ENCODE measurements at regions not wholly inside any gene's neighbourhood (a gene's known extent, or its start where the extent isn't known, plus 50 kb on each side); places are given as distances from the start of the nearest gene placed in this dataset.
A peak's percentile ranks its signal among the peaks of the same experiment; 100 is the strongest.

DNA sequence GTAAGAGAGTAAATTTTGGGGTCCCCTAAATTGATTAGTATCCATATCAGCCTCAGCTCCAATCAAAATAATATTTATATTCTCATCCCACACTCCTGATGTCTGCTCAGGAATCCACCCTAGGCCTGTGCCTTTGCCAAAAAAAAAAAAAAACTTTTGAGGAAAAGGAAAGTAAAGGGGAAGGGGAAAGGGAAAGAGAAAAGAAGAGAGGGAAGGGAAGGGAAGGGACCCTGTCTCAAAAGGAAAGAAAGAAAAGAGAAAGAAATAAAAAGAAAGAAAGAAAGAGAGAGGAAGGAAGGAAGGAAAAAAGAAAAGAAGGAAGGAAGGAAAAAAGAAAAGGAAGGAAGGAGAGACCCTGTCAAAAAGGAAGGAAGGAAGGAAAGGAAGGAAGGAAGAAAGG is 91.8 kb upstream of the CACNA1A start:
- TF ChIP-seq PAX5 (IDR thresholded peaks at IDR 0.05; ENCODE audit: insufficient read depth, low read length, severe bottlenecking) = no peak
- no peak for TF ChIP-seq POLR2AphosphoS5 (IDR thresholded peaks at IDR 0.05; ENCODE audit: low read depth, low read length)
- no peak for TF ChIP-seq POLR2A (IDR thresholded peaks at IDR 0.05; ENCODE audit: low read depth, low read length)
- TF ChIP-seq TAF1 (IDR thresholded peaks at IDR 0.05; ENCODE audit: low read depth, low read length) = no peak
- no peak for TF ChIP-seq SPI1 (IDR thresholded peaks at IDR 0.05; ENCODE audit: low read depth, low read length)
- no peak for TF ChIP-seq POU2F2 (IDR thresholded peaks at IDR 0.05; ENCODE audit: low read depth, low read length)
- DNase-seq (ENCODE audit: insufficient read length, low spot score) (no peak), FAIRE-seq (no peak)

DNA sequence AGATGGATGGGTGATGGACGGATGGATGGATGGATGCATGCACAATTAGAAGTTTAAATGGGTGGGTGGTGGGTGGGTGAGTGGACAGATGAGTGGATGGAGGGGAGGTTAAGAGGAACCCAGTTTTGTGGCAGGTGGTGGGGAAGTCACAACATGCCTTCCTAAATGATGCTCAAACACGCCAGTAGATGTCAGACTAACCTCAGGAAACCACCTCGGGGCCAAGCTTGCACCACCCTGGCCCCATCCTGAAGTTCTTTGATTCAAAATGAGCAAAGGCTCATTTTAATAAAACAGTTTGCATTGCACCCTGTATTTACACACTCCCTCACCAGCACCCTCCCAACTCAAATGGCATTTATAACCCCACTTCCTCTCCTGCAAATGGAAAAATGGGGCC is 91.4 kb upstream of the CACNA1A start:
- TF ChIP-seq POU2F2 (IDR thresholded peaks at IDR 0.05; ENCODE audit: low read depth, low read length) = peak; percentile 45; the same call in 1 of the 2 replicates
- TF ChIP-seq SPI1 (IDR thresholded peaks at IDR 0.05; ENCODE audit: low read depth, low read length) = peak; percentile 60; the same call in 1 of the 2 replicates
- no peak for TF ChIP-seq POLR2A (IDR thresholded peaks at IDR 0.05; ENCODE audit: low read depth, low read length)
- no peak for TF ChIP-seq POLR2AphosphoS5 (IDR thresholded peaks at IDR 0.05; ENCODE audit: low read depth, low read length)
- TF ChIP-seq PAX5 (IDR thresholded peaks at IDR 0.05; ENCODE audit: insufficient read depth, low read length, severe bottlenecking) = no peak
- no peak for TF ChIP-seq TAF1 (IDR thresholded peaks at IDR 0.05; ENCODE audit: low read depth, low read length)
- DNase-seq (ENCODE audit: insufficient read length, low spot score) (peak; percentile 78), FAIRE-seq (peak; percentile 81)

DNA sequence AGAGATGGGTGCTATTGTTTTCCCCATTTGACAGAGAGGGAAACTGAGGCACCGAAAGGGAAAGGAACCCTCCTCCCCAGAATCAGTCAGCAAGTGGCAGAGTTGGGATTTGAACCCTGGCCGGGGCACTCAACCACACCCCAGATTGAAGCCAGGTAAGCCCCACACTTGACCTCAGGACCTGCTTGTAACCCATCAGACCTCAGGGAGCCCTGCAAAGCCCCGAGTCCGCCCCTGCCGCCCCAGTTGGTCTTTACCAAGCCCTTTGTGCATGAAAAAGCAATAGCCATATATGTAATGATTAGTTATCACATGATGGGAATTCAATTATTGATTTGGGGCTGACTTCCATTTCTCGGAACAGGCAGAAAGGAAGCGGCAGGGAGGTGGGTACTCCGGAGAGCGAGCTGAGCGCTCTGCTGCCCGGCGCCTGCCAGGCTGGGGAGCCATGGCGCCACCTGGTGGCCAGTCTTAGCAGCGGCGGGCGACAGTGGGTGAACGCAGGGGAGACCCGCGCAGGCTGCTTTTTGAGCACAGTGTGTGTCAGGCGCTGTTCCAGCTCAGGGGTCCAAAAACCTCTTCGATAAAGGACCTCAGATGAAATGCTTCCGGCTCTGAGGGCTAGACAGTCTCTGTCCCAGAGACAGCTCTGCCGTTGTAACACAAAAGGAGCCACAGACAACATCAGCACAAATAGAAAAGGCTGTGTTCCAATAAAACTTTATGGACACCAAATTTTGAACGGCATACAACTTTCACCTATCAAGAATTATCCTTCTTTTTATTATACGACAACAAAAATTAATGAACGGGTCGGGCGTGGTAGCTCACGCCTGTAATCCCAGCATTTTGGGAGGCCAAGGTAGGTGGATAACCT is 82.9 kb upstream of the CACNA1A start:
- peak; percentile 73 for DNase-seq (ENCODE audit: insufficient read length, low spot score)
- no peak for TF ChIP-seq POLR2AphosphoS5 (IDR thresholded peaks at IDR 0.05; ENCODE audit: low read depth, low read length)
- TF ChIP-seq POLR2A (IDR thresholded peaks at IDR 0.05; ENCODE audit: low read depth, low read length) = no peak
- TF ChIP-seq SPI1 (IDR thresholded peaks at IDR 0.05; ENCODE audit: low read depth, low read length) = no peak
- TF ChIP-seq PAX5 (IDR thresholded peaks at IDR 0.05; ENCODE audit: insufficient read depth, low read length, severe bottlenecking) = no peak
- no peak for TF ChIP-seq POU2F2 (IDR thresholded peaks at IDR 0.05; ENCODE audit: low read depth, low read length)
- TF ChIP-seq TAF1 (IDR thresholded peaks at IDR 0.05; ENCODE audit: low read depth, low read length) = no peak
- FAIRE-seq = peak; percentile 88

- DNase-seq (ENCODE audit: insufficient read length, low spot score) (no peak), FAIRE-seq (no peak)
- TF ChIP-seq PAX5 (IDR thresholded peaks at IDR 0.05; ENCODE audit: insufficient read depth, low read length, severe bottlenecking) (no peak), TAF1 (IDR thresholded peaks at IDR 0.05; ENCODE audit: low read depth, low read length) (no peak), POLR2AphosphoS5 (IDR thresholded peaks at IDR 0.05; ENCODE audit: low read depth, low read length) (no peak), POLR2A (IDR thresholded peaks at IDR 0.05; ENCODE audit: low read depth, low read length) (no peak), SPI1 (IDR thresholded peaks at IDR 0.05; ENCODE audit: low read depth, low read length) (no peak), POU2F2 (IDR thresholded peaks at IDR 0.05; ENCODE audit: low read depth, low read length) (no peak)
Observed at GRCh38 chr19:13585512-13585911, 79.2 kb upstream of the CACNA1A start.

DNA sequence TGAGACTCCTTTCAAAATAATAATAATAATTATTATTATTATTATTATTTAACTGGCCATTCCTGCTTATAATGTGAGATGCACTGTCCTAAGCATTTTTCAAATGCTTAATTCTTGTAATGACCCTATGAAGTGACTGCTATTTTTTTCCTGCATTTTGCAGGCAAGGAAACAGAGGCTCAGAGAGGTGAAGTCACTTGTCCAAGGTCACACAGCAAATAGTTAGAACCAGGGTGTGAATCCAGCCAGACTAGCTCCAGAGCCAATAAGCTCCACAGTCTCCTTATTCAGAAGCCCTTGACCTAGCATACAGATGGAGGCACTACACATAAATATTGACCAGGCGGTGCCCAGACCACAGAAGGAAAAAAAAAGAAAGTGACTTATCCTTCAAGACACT is 77.5 kb upstream of the CACNA1A start:
- FAIRE-seq = no peak
- TF ChIP-seq POLR2A (IDR thresholded peaks at IDR 0.05; ENCODE audit: low read depth, low read length) (no peak), POLR2AphosphoS5 (IDR thresholded peaks at IDR 0.05; ENCODE audit: low read depth, low read length) (no peak), SPI1 (IDR thresholded peaks at IDR 0.05; ENCODE audit: low read depth, low read length) (no peak)
- DNase-seq (ENCODE audit: insufficient read length, low spot score) = no peak

DNA sequence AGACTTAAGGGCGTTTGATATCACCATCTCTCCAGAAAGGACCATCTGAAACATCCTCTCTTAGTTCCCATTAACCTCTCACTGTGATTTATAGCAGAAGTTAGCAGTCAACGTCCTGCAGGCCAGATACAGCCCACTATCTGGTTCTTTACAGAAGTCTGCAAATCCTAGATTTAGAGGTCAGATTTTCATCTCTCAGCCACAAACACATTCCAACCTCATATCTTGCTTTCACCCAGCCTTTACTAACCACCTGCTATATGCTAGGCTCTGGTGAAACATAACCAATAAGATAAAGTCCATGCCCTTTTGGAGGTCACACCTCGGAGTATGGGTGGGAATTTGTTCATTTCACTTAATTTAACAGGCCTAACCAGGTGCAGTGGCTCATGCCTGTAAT is 76.8 kb upstream of the CACNA1A start:
- FAIRE-seq (no peak), DNase-seq (ENCODE audit: insufficient read length, low spot score) (no peak)
- TF ChIP-seq PAX5 (IDR thresholded peaks at IDR 0.05; ENCODE audit: insufficient read depth, low read length, severe bottlenecking) (no peak), TAF1 (IDR thresholded peaks at IDR 0.05; ENCODE audit: low read depth, low read length) (no peak), POLR2A (IDR thresholded peaks at IDR 0.05; ENCODE audit: low read depth, low read length) (no peak), SPI1 (IDR thresholded peaks at IDR 0.05; ENCODE audit: low read depth, low read length) (no peak), POU2F2 (IDR thresholded peaks at IDR 0.05; ENCODE audit: low read depth, low read length) (no peak), POLR2AphosphoS5 (IDR thresholded peaks at IDR 0.05; ENCODE audit: low read depth, low read length) (no peak)

GRCh38 chr19:13581576-13581975 is 75.3 kb upstream of the CACNA1A start:
- TF ChIP-seq SPI1 (IDR thresholded peaks at IDR 0.05; ENCODE audit: low read depth, low read length) (no peak), POLR2AphosphoS5 (IDR thresholded peaks at IDR 0.05; ENCODE audit: low read depth, low read length) (no peak), TAF1 (IDR thresholded peaks at IDR 0.05; ENCODE audit: low read depth, low read length) (no peak), PAX5 (IDR thresholded peaks at IDR 0.05; ENCODE audit: insufficient read depth, low read length, severe bottlenecking) (no peak), POU2F2 (IDR thresholded peaks at IDR 0.05; ENCODE audit: low read depth, low read length) (no peak), POLR2A (IDR thresholded peaks at IDR 0.05; ENCODE audit: low read depth, low read length) (no peak)
- DNase-seq (ENCODE audit: insufficient read length, low spot score) (no peak), FAIRE-seq (no peak)

DNA sequence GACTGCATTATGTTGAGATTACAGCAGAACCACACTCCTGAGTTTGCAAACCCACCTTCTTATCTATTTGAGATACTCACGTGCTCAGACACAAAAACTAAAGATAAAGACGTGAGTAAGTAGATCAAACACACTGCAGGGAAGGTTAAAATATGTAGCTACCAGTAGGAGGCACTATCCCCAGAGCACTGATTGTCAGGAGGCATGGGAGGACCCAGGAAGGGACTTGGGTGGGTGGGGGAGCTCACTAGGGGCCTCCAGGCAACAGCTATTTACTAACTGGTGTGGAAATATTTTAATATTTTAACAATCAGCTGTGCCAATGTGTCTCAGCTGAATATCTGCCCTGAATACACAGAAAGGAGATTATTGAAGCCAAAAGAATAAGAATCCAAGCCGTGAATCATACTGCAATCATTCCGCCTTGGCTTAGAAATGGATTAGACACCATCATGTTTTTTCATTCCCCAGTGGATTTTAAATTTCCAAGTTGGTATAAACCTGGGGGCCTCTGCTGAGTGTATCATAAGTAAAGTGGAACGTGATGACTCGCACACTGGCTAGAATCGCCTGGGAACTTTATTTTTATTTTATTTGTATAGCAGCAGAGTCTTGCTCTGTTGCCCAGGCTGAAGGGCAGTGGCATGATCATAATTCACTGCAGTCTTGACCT is 73.2 kb upstream of the CACNA1A start:
- DNase-seq (ENCODE audit: insufficient read length, low spot score) (no peak), FAIRE-seq (no peak)
- TF ChIP-seq POLR2A (IDR thresholded peaks at IDR 0.05; ENCODE audit: low read depth, low read length) (no peak), TAF1 (IDR thresholded peaks at IDR 0.05; ENCODE audit: low read depth, low read length) (no peak), PAX5 (IDR thresholded peaks at IDR 0.05; ENCODE audit: insufficient read depth, low read length, severe bottlenecking) (no peak), SPI1 (IDR thresholded peaks at IDR 0.05; ENCODE audit: low read depth, low read length) (no peak)

GRCh38 chr19:13576726-13577125 is 70.4 kb upstream of the CACNA1A start:
- no peak for FAIRE-seq
- TF ChIP-seq POLR2A (IDR thresholded peaks at IDR 0.05; ENCODE audit: low read depth, low read length) (no peak), TAF1 (IDR thresholded peaks at IDR 0.05; ENCODE audit: low read depth, low read length) (no peak), SPI1 (IDR thresholded peaks at IDR 0.05; ENCODE audit: low read depth, low read length) (no peak), PAX5 (IDR thresholded peaks at IDR 0.05; ENCODE audit: insufficient read depth, low read length, severe bottlenecking) (no peak), POU2F2 (IDR thresholded peaks at IDR 0.05; ENCODE audit: low read depth, low read length) (no peak), POLR2AphosphoS5 (IDR thresholded peaks at IDR 0.05; ENCODE audit: low read depth, low read length) (no peak)
- DNase-seq (ENCODE audit: insufficient read length, low spot score) = no peak

Data from GM12891 (cell line).